B cell (primary cell): ENCODE measurements at regions not wholly inside any gene's neighbourhood (a gene's known extent, or its start where the extent isn't known, plus 50 kb on each side); places are given as distances from the start of the nearest gene placed in this dataset.
A peak's percentile ranks its signal among the peaks of the same experiment; 100 is the strongest.

Experiments
- ATAC-seq: fragments of 200-7000 bp; cut with Tn5 transposase; one replicate; pipeline ENCODE4 v1.10.0; 2021; ENCODE audit warnings: low read depth, mild to moderate bottlenecking, moderate number of reproducible peaks, moderate library complexity
- CTCF ChIA-PET: fragments of 350-600 bp; sonication (Branson Sonifier 250); formaldehyde crosslinking; loops from one replicate; lab custom pipeline; 2021; ENCODE audit warnings: antibody characterized with exemption, inconsistent platforms; lab: Charles Lee
- POLR2A ChIA-PET: fragments of 350-600 bp; sonication (Branson Sonifier 250); formaldehyde crosslinking; loops from one replicate; lab custom pipeline; 2021; ENCODE audit warnings: antibody characterized with exemption; lab: Charles Lee
- DNase-seq: peaks from one replicate; pipeline ENCODE4 v3.0.0; 2013
- H2AFZ ChIP-seq: 2 replicates; pipeline ENCODE4 v1.6.1; 2012; ENCODE audit warnings: mild to moderate bottlenecking, low read depth, low read length; ENCODE audit not compliant: insufficient read depth, poor library complexity, severe bottlenecking
- H3K27ac ChIP-seq, 2 donors: 1 replicate in 1 of 2; 2 replicates in 1 of 2; pipeline ENCODE4 v1.5.1; 2012 to 2013; ENCODE audit warnings: low read length in 2 of 2, mild to moderate bottlenecking in 2 of 2, moderate library complexity in 1 of 2
- H3K27me3 ChIP-seq, 4 experiments: fragments of 200-600 bp in 1 of 4; sonication (generic) in 1 of 4; replicated peaks in 1 of 4; 1 replicate in 2 of 4; 2 replicates in 2 of 4; pipeline versions ENCODE4 v1.6.1 to v1.7.0; 2013 to 2016; ENCODE audit warnings: low read length in 3 of 4, mild to moderate bottlenecking in 2 of 4, mixed read lengths in 1 of 4, moderate library complexity in 1 of 4; ENCODE audit not compliant: insufficient read depth in 4 of 4, control insufficient read depth in 3 of 4; ENCODE audit errors: control extremely low read depth in 1 of 4
- H3K36me3 ChIP-seq, 2 experiments: replicated peaks in 1 of 2; 1 replicate in 1 of 2; 2 replicates in 1 of 2; pipeline versions ENCODE4 v1.6.1 to v1.7.1; 2013; ENCODE audit warnings: low read length in 1 of 2; ENCODE audit not compliant: insufficient read depth in 2 of 2, control insufficient read depth in 1 of 2; ENCODE audit errors: control extremely low read depth in 1 of 2, extremely low read depth in 1 of 2
- H3K4me1 ChIP-seq, 2 donors: fragments of 200-600 bp in 1 of 2; sonication (generic) in 1 of 2; 1 replicate in 1 of 2; 2 replicates in 1 of 2; pipeline versions ENCODE4 v1.5.1 to v1.6.1; 2013 to 2017; ENCODE audit warnings: low read length in 2 of 2; ENCODE audit not compliant: control insufficient read depth in 2 of 2, insufficient read depth in 2 of 2
- H3K4me2 ChIP-seq: replicated peaks from 2 replicates; pipeline ENCODE3; 2012; ENCODE audit warnings: mild to moderate bottlenecking, low read depth, low read length; ENCODE audit not compliant: poor library complexity, severe bottlenecking
- H3K4me3 ChIP-seq, 5 experiments: fragments of 200-600 bp in 1 of 5; sonication (generic) in 1 of 5; 1 replicate in 3 of 5; 2 replicates in 2 of 5; pipeline versions ENCODE4 v1.5.1 to v1.7.0; 2011 to 2016; ENCODE audit warnings: low read length in 4 of 5, mild to moderate bottlenecking in 4 of 5, low read depth in 2 of 5, control low read depth in 1 of 5, moderate library complexity in 1 of 5; ENCODE audit not compliant: insufficient read depth in 1 of 5; ENCODE audit errors: control extremely low read depth in 1 of 5, extremely low read depth in 1 of 5
- H3K79me2 ChIP-seq: fragments of 200-600 bp; sonication (generic); one replicate; pipeline ENCODE4 v1.6.0; 2016; ENCODE audit warnings: low read length; ENCODE audit not compliant: control insufficient read depth, insufficient read depth
- H3K9ac ChIP-seq: fragments of 200-600 bp; sonication (generic); 2 replicates; pipeline ENCODE4 v1.6.1; 2017; ENCODE audit warnings: mild to moderate bottlenecking, low read length, moderate library complexity
- H3K9me3 ChIP-seq, 3 donors: one replicate each; pipeline versions ENCODE4 v1.6.1 to v1.7.1; 2013; ENCODE audit warnings: low read length in 2 of 3; ENCODE audit not compliant: control insufficient read depth in 2 of 3, insufficient read depth in 1 of 3; ENCODE audit errors: control extremely low read depth in 1 of 3
- H4K20me1 ChIP-seq: 2 replicates; pipeline ENCODE4 v1.6.0; 2012; ENCODE audit warnings: mild to moderate bottlenecking, low read length; ENCODE audit not compliant: insufficient read depth, control insufficient read depth, poor library complexity, severe bottlenecking
- H3K27ac Mint-ChIP-seq: one replicate; pipeline ENCODE4 v1.8.0; 2021; ENCODE audit warnings: mixed read lengths
- H3K27me3 Mint-ChIP-seq: one replicate; pipeline ENCODE4 v1.8.0; 2021; ENCODE audit warnings: mixed read lengths
- H3K4me1 Mint-ChIP-seq: one replicate; pipeline ENCODE4 v1.8.0; 2021; ENCODE audit warnings: mixed read lengths
- H3K4me3 Mint-ChIP-seq: one replicate; pipeline ENCODE4 v1.8.0; 2021; ENCODE audit warnings: mixed read lengths
- H3K9me3 Mint-ChIP-seq: one replicate; pipeline ENCODE4 v1.8.0; 2022; ENCODE audit warnings: mixed read lengths; ENCODE audit not compliant: insufficient read depth
- CTCF ChIP-seq: fragments of 200-600 bp; IDR thresholded peaks from one replicate; pipeline ENCODE4 v1.8.0; 2022; ENCODE audit warnings: antibody characterized with exemption, mild to moderate bottlenecking
- EZH2 ChIP-seq: IDR thresholded peaks from 2 replicates; pipeline ENCODE4 v1.6.1; 2012; ENCODE audit warnings: borderline replicate concordance, low read depth, mild to moderate bottlenecking, moderate library complexity, low read length; ENCODE audit not compliant: insufficient read depth, poor library complexity, severe bottlenecking
- WGBS: methylation state at CpG from one replicate; pipeline ENCODE4 v1.1.5; 2013; ENCODE audit warnings: missing lambda C conversion rate; ENCODE audit not compliant: insufficient coverage; 5-methylcytosine and 5-hydroxymethylcytosine counted together
- intact Hi-C: fragments of 100-400 bp; cut with micrococcal nuclease; formaldehyde crosslinking; loops from one replicate; pipeline ENCODE4 v1.10.0; 2022

GRCh38 chr1:199096591-199096990 lies 457.8 kb downstream of the PTPRC start:
- peaks cover 0 to 6% (median 0%) of the 10 kb centered on the region in 3 donors for H3K9me3 ChIP-seq
- H3K27ac Mint-ChIP-seq = no peak overlapping the region
- H3K27me3 ChIP-seq = no peaks in the 10 kb centered on the region
- TF ChIP-seq EZH2 = no peak
- TF ChIP-seq CTCF = no peak
- H3K9me3 Mint-ChIP-seq = no peaks in the 10 kb centered on the region
- intact Hi-C loops = no loop called here
- ATAC-seq (no peak), DNase-seq (no peak)
- H2AFZ ChIP-seq = no peak overlapping the region
- no peak overlapping the region for H3K4me3 Mint-ChIP-seq
- no peaks in the 10 kb centered on the region for H3K79me2 ChIP-seq
- peaks cover 9 to 14% of the 10 kb centered on the region in 2 donors for H3K4me1 ChIP-seq
- peaks cover 25% of the 10 kb centered on the region for H3K4me1 Mint-ChIP-seq
- peaks cover 6% of the 10 kb centered on the region for H3K27me3 Mint-ChIP-seq
- 100% methylated on average over 4 of the region's 6 CpGs for WGBS
- H3K9ac ChIP-seq = no peak overlapping the region
- H3K4me2 ChIP-seq = no peak overlapping the region
- no peak overlapping the region for H3K27ac ChIP-seq
- ChIA-PET CTCF (no interaction called here), POLR2A (no interaction called here)
- no peak overlapping the region for H3K4me3 ChIP-seq
- no peaks in the 10 kb centered on the region for H4K20me1 ChIP-seq
- no peaks in the 10 kb centered on the region for H3K36me3 ChIP-seq

DNA sequence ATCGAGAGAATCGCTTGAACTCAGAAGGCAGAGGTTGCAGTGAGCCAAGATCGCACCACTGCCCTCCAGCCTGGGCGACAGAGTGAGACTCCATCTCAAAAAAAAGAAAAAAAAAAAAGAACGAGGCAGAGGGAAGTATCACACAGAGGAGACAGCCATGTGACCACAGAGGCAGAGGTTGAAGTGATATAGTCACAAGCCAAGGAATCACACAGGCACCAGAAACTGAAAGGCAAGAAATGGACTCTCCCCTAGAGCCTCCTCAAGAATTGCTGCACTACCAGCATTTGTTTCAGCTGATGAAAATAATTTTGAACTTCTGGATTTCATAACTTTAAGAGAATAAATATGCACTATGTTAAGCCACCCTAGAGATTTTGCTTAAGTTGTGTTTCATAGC lies 459.6 kb downstream of the PTPRC start:
- H3K9ac ChIP-seq = no peak overlapping the region
- Mint-ChIP-seq H3K9me3 (no peaks in the 10 kb centered on the region), H3K4me1 (peaks cover 34% of the 10 kb centered on the region), H3K27ac (no peak overlapping the region), H3K27me3 (peaks cover 6% of the 10 kb centered on the region), H3K4me3 (no peak overlapping the region)
- H3K9me3 ChIP-seq = peaks cover 0 to 2% (median 1%) of the 10 kb centered on the region in 3 donors
- H3K4me2 ChIP-seq = no peak overlapping the region
- POLR2A ChIA-PET = no interaction called here
- CTCF ChIA-PET = no interaction called here
- no peak overlapping the region for H2AFZ ChIP-seq
- no peaks in the 10 kb centered on the region for H4K20me1 ChIP-seq
- H3K4me3 ChIP-seq = no peak overlapping the region
- peaks cover 13 to 21% of the 10 kb centered on the region in 2 donors for H3K4me1 ChIP-seq
- no peak for TF ChIP-seq CTCF
- TF ChIP-seq EZH2 = no peak
- ATAC-seq (peak; percentile 39), DNase-seq (peak; percentile 37)
- WGBS = 85% methylated on average over 4 of the region's 5 CpGs
- H3K27ac ChIP-seq = no peak overlapping the region
- H3K79me2 ChIP-seq = no peaks in the 10 kb centered on the region
- intact Hi-C loops = no loop called here
- no peaks in the 10 kb centered on the region for H3K27me3 ChIP-seq
- H3K36me3 ChIP-seq = no peaks in the 10 kb centered on the region
